ENCODE measurements at regions not wholly inside any gene's neighbourhood (a gene's known extent, or its start where the extent isn't known, plus 50 kb on each side); places are given as distances from the start of the nearest gene placed in this dataset.

DNA sequence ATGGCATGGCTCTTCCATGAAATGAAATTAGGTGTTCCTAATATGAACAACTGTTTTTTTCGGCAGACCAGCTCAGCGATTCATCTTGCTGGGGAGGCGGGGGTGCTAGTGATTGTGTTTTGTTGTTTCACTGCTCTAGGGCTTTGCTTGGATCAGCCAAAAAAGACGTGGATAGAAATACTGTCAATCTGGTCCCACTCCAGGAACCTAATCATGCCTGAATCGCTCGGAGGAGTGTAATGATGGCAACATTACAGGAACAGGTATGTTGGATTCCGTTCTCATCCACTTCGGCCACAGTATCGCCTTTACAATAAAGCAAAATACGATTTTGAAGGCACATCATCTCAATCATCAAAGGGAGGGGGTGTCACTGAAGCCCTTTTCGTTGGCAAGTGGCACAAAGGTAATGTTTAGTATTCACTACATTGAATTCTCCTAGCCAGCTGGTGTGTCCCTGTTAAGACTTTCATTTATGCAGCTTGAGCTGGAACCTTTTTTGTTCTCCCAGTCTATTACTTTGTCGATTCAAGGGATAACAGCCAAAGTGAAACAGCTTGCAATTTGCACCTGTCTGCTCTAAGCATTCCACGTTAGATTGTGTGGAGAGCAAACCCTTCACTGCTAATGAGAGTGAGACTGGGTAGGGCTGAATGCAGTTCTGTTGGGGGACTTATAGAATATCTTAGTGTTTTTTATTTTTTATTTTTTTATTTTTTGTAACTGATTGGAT, 477.7 kb downstream of the TFAP2A start:
- TF ChIP-seq, protein P1, sequence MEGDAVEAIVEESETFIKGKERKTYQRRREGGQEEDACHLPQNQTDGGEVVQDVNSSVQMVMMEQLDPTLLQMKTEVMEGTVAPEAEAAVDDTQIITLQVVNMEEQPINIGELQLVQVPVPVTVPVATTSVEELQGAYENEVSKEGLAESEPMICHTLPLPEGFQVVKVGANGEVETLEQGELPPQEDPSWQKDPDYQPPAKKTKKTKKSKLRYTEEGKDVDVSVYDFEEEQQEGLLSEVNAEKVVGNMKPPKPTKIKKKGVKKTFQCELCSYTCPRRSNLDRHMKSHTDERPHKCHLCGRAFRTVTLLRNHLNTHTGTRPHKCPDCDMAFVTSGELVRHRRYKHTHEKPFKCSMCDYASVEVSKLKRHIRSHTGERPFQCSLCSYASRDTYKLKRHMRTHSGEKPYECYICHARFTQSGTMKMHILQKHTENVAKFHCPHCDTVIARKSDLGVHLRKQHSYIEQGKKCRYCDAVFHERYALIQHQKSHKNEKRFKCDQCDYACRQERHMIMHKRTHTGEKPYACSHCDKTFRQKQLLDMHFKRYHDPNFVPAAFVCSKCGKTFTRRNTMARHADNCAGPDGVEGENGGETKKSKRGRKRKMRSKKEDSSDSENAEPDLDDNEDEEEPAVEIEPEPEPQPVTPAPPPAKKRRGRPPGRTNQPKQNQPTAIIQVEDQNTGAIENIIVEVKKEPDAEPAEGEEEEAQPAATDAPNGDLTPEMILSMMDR (IDR thresholded peaks at IDR 0.05 in 4 of 5, conservative IDR thresholded peaks at IDR 0.05 in 1 of 5), result no peak
- TF ChIP-seq POLR2A (IDR thresholded peaks at IDR 0.05), result no peak

Measured in gastrocnemius medialis (tissue), 4 donors.